ENCODE measurements at regions not wholly inside any gene's neighbourhood (a gene's known extent, or its start where the extent isn't known, plus 50 kb on each side); places are given as distances from the start of the nearest gene placed in this dataset.

- no peak overlapping the region for H3K4me3 ChIP-seq (ENCODE audit: low read depth, low read length, poor library complexity, severe bottlenecking)
- H3K9me2 ChIP-seq (ENCODE audit: insufficient read depth, low read length), result no peaks in the 10 kb centered on the region
- H3K36me3 ChIP-seq (ENCODE audit: insufficient read depth, low read length), result no peaks in the 10 kb centered on the region
- no peaks in the 10 kb centered on the region for H3K9me3 ChIP-seq (ENCODE audit: low read length)
- no peak overlapping the region for H2AFZ ChIP-seq (ENCODE audit: low read length)
- no TSS peak for BruUV-seq (replicated peaks)
- DNase-seq (ENCODE audit: low spot score), result no peak
- ChIA-PET POLR2A (no interaction called here), CTCF (ENCODE audit: unreplicated experiment) (no interaction called here)
- no peak for TF ChIP-seq EZH2phosphoT487 (IDR thresholded peaks at IDR 0.05; ENCODE audit: borderline replicate concordance, low read depth, low read length)
- TF ChIP-seq, protein P1, sequence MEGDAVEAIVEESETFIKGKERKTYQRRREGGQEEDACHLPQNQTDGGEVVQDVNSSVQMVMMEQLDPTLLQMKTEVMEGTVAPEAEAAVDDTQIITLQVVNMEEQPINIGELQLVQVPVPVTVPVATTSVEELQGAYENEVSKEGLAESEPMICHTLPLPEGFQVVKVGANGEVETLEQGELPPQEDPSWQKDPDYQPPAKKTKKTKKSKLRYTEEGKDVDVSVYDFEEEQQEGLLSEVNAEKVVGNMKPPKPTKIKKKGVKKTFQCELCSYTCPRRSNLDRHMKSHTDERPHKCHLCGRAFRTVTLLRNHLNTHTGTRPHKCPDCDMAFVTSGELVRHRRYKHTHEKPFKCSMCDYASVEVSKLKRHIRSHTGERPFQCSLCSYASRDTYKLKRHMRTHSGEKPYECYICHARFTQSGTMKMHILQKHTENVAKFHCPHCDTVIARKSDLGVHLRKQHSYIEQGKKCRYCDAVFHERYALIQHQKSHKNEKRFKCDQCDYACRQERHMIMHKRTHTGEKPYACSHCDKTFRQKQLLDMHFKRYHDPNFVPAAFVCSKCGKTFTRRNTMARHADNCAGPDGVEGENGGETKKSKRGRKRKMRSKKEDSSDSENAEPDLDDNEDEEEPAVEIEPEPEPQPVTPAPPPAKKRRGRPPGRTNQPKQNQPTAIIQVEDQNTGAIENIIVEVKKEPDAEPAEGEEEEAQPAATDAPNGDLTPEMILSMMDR (conservative IDR thresholded peaks at IDR 0.05; ENCODE audit: low read length), result no peak
- no peaks in the 10 kb centered on the region for H4K20me1 ChIP-seq (ENCODE audit: insufficient read depth, low read length)
- no peak overlapping the region for H3K27ac ChIP-seq (ENCODE audit: low read depth, low read length, poor library complexity, severe bottlenecking)
- H3K4me1 ChIP-seq (ENCODE audit: insufficient read depth, low read length, poor library complexity, severe bottlenecking), result no peaks in the 10 kb centered on the region
- no peak overlapping the region for H3K4me2 ChIP-seq (ENCODE audit: low read length)
- intact Hi-C loops (cut with micrococcal nuclease; ENCODE audit: unreplicated experiment), result no loop called here
- H3K79me2 ChIP-seq (ENCODE audit: insufficient read depth, low read depth, low read length), result no peaks in the 10 kb centered on the region
These were observed 215.8 kb upstream of the DTNA start for GRCh38 chr18:34494359-34494696.

- Histone ChIP-seq H3K27ac (ENCODE audit: low read depth, low read length, poor library complexity, severe bottlenecking) (no peak overlapping the region), H3K36me3 (ENCODE audit: insufficient read depth, low read length) (no peaks in the 10 kb centered on the region), H3K4me3 (ENCODE audit: low read depth, low read length, poor library complexity, severe bottlenecking) (no peak overlapping the region), H3K4me2 (ENCODE audit: low read length) (no peak overlapping the region), H3K9me3 (ENCODE audit: low read length) (no peaks in the 10 kb centered on the region), H3K4me1 (ENCODE audit: insufficient read depth, low read length, poor library complexity, severe bottlenecking) (no peaks in the 10 kb centered on the region), H3K79me2 (ENCODE audit: insufficient read depth, low read depth, low read length) (no peaks in the 10 kb centered on the region), H2AFZ (ENCODE audit: low read length) (no peak overlapping the region), H3K9me2 (ENCODE audit: insufficient read depth, low read length) (no peaks in the 10 kb centered on the region), H4K20me1 (ENCODE audit: insufficient read depth, low read length) (no peaks in the 10 kb centered on the region)
- intact Hi-C loops (cut with micrococcal nuclease; ENCODE audit: unreplicated experiment), result no loop called here
- BruUV-seq (replicated peaks), result no TSS peak
- POLR2A ChIA-PET, result no interaction called here
- TF ChIP-seq, protein P1 (conservative IDR thresholded peaks at IDR 0.05; ENCODE audit: low read length), result no peak
- TF ChIP-seq EZH2phosphoT487 (IDR thresholded peaks at IDR 0.05; ENCODE audit: borderline replicate concordance, low read depth, low read length), result no peak
- DNase-seq (ENCODE audit: low spot score), result no peak
- CTCF ChIA-PET (ENCODE audit: unreplicated experiment), result no interaction called here
These were observed 214.6 kb upstream of the DTNA start for GRCh38 chr18:34495506-34495905.

- Histone ChIP-seq H2AFZ (ENCODE audit: low read length) (no peak overlapping the region), H3K9me2 (ENCODE audit: insufficient read depth, low read length) (no peaks in the 10 kb centered on the region), H3K79me2 (ENCODE audit: insufficient read depth, low read depth, low read length) (no peaks in the 10 kb centered on the region), H3K27ac (ENCODE audit: low read depth, low read length, poor library complexity, severe bottlenecking) (no peak overlapping the region), H3K4me1 (ENCODE audit: insufficient read depth, low read length, poor library complexity, severe bottlenecking) (no peaks in the 10 kb centered on the region), H4K20me1 (ENCODE audit: insufficient read depth, low read length) (no peaks in the 10 kb centered on the region), H3K4me3 (ENCODE audit: low read depth, low read length, poor library complexity, severe bottlenecking) (no peak overlapping the region), H3K36me3 (ENCODE audit: insufficient read depth, low read length) (no peaks in the 10 kb centered on the region), H3K9me3 (ENCODE audit: low read length) (no peaks in the 10 kb centered on the region), H3K4me2 (ENCODE audit: low read length) (no peak overlapping the region)
- no TSS peak for BruUV-seq (replicated peaks)
- CTCF ChIA-PET (ENCODE audit: unreplicated experiment), result no interaction called here
- DNase-seq (ENCODE audit: low spot score), result no peak
- POLR2A ChIA-PET, result no interaction called here
- TF ChIP-seq, protein P1 (conservative IDR thresholded peaks at IDR 0.05; ENCODE audit: low read length), result no peak
- TF ChIP-seq EZH2phosphoT487 (IDR thresholded peaks at IDR 0.05; ENCODE audit: borderline replicate concordance, low read depth, low read length), result no peak
- intact Hi-C loops (cut with micrococcal nuclease; ENCODE audit: unreplicated experiment), result no loop called here
These were observed 208.5 kb upstream of the DTNA start for GRCh38 chr18:34501553-34501952.
